ENCODE measurements at regions not wholly inside any gene's neighbourhood (a gene's known extent, or its start where the extent isn't known, plus 50 kb on each side); places are given as distances from the start of the nearest gene placed in this dataset.

DNA sequence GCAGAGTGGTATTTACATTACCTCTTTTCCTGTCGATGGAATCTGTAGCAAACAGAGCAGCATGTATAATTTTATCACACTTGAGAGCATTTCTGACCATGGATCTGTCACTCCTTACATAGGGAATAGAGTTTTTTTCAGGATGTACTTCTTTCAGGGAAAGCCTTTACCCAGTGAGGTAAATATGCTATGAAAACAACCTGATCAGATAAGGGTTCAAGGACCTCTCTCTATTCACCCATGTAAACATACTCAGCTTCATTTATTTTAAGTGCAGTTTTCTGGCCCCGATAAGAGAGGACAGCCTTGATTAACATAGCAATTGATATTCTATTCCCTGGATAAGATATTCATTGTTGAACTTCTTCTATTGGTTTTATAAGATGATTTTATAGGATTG, 87.3 kb upstream of the ESX1 start:
- ChIA-PET POLR2A (no interaction called here), CTCF (interaction anchor here (0.8 to 5.7 kb wide), 5 partner anchors 9 to 146 kb away, joined by 3 to 70 read pairs (median 4); no protein-coding TSS in a partner anchor)
- Histone ChIP-seq H3K27ac (no peak overlapping the region), H3K4me2 (no peak overlapping the region), H3K9me3 (no peaks in the 10 kb centered on the region), H3K4me3 (no peak overlapping the region), H3K4me1 (no peaks in the 10 kb centered on the region)
- no peak for ATAC-seq
- FAIRE-seq, result no peak
- 40% methylated on average over 2 of the region's 2 CpGs for WGBS (ENCODE audit: missing lambda C conversion rate)
- DNase-seq (ENCODE audit: low read depth in 1 of 2, low spot score in 1 of 2), result no peak
- TF ChIP-seq PHF8 (IDR thresholded peaks at IDR 0.05; ENCODE audit: borderline replicate concordance, low read depth) (no peak), ZFP36 (IDR thresholded peaks at IDR 0.05; ENCODE audit: borderline replicate concordance, partially characterized antibody) (no peak), FOXS1 (CRISPR knock-in tag; IDR thresholded peaks at IDR 0.05) (no peak), GATA3 (IDR thresholded peaks at IDR 0.05; ENCODE audit: borderline replicate concordance) (no peak), CBX8 (IDR thresholded peaks at IDR 0.05) (no peak), HOXA7 (CRISPR knock-in tag; IDR thresholded peaks at IDR 0.05) (no peak), NFE2L2 (conservative IDR thresholded peaks at IDR 0.05; ENCODE audit: low read length) (no peak), FOSB (CRISPR knock-in tag; IDR thresholded peaks at IDR 0.05) (no peak), CHD2 (IDR thresholded peaks at IDR 0.05; ENCODE audit: low read length, partially characterized antibody) (no peak), KDM1A (IDR thresholded peaks at IDR 0.05; ENCODE audit: low read depth) (no peak), TP53 (CRISPR knock-in tag; IDR thresholded peaks at IDR 0.05) (no peak), BHLHE40 (IDR thresholded peaks at IDR 0.05; ENCODE audit: low read depth, low read length) (no peak), POLR2AphosphoS2 (conservative IDR thresholded peaks at IDR 0.05; ENCODE audit: low read length) (no peak), NR3C1 (IDR thresholded peaks at IDR 0.05) (no peak), FOSL2 (IDR thresholded peaks at IDR 0.05) (no peak), FOSL2 (CRISPR knock-in tag; IDR thresholded peaks at IDR 0.05) (no peak), RCOR1 (IDR thresholded peaks at IDR 0.05; ENCODE audit: low read depth, low read length) (no peak), JUNB (IDR thresholded peaks at IDR 0.05) (no peak), CBX2 (IDR thresholded peaks at IDR 0.05; ENCODE audit: borderline replicate concordance, low read depth) (no peak)
- TF ChIP-seq, protein P1, sequence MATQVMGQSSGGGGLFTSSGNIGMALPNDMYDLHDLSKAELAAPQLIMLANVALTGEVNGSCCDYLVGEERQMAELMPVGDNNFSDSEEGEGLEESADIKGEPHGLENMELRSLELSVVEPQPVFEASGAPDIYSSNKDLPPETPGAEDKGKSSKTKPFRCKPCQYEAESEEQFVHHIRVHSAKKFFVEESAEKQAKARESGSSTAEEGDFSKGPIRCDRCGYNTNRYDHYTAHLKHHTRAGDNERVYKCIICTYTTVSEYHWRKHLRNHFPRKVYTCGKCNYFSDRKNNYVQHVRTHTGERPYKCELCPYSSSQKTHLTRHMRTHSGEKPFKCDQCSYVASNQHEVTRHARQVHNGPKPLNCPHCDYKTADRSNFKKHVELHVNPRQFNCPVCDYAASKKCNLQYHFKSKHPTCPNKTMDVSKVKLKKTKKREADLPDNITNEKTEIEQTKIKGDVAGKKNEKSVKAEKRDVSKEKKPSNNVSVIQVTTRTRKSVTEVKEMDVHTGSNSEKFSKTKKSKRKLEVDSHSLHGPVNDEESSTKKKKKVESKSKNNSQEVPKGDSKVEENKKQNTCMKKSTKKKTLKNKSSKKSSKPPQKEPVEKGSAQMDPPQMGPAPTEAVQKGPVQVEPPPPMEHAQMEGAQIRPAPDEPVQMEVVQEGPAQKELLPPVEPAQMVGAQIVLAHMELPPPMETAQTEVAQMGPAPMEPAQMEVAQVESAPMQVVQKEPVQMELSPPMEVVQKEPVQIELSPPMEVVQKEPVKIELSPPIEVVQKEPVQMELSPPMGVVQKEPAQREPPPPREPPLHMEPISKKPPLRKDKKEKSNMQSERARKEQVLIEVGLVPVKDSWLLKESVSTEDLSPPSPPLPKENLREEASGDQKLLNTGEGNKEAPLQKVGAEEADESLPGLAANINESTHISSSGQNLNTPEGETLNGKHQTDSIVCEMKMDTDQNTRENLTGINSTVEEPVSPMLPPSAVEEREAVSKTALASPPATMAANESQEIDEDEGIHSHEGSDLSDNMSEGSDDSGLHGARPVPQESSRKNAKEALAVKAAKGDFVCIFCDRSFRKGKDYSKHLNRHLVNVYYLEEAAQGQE (IDR thresholded peaks at IDR 0.05), result no peak

DNA sequence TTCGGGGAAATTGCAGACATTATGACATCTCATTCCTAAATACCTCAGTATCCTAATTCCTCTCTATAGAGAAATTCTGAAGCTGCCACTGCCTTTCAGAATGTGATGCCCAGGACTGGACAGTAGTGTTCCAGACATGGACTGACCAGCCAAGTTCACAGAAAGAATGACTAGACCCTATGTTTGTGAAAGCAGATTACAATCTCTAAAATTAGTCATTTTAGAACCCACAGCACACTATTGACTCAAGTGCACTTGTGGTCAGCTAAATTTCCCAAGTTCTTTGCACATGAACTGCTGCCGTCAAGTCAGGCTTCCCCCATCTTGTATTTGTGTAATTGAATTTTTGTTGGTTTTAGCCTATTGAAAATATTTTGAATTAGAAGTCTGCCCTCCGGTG, 81.0 kb upstream of the ESX1 start:
- no peak for TF ChIP-seq POLR2A (IDR thresholded peaks at IDR 0.05; ENCODE audit: low read length)
- 0 out of 2 replicates have a peak, but pooled peaks have one; percentile 9 for TF ChIP-seq FOSL2 (IDR thresholded peaks at IDR 0.05)
- TF ChIP-seq FOSL2 (CRISPR knock-in tag; IDR thresholded peaks at IDR 0.05), result peak; percentile 60
- TF ChIP-seq HDAC2 (IDR thresholded peaks at IDR 0.05), result no peak
- peak; percentile 79 for TF ChIP-seq GATA3 (IDR thresholded peaks at IDR 0.05; ENCODE audit: borderline replicate concordance)
- TF ChIP-seq ZFP36 (IDR thresholded peaks at IDR 0.05; ENCODE audit: borderline replicate concordance, partially characterized antibody), result no peak
- TF ChIP-seq, protein P2, sequence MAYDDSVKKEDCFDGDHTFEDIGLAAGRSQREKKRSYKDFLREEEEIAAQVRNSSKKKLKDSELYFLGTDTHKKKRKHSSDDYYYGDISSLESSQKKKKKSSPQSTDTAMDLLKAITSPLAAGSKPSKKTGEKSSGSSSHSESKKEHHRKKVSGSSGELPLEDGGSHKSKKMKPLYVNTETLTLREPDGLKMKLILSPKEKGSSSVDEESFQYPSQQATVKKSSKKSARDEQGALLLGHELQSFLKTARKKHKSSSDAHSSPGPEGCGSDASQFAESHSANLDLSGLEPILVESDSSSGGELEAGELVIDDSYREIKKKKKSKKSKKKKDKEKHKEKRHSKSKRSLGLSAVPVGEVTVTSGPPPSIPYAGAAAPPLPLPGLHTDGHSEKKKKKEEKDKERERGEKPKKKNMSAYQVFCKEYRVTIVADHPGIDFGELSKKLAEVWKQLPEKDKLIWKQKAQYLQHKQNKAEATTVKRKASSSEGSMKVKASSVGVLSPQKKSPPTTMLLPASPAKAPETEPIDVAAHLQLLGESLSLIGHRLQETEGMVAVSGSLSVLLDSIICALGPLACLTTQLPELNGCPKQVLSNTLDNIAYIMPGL (CRISPR knock-in tag; IDR thresholded peaks at IDR 0.05; ENCODE audit: borderline replicate concordance), result no peak
- Histone ChIP-seq H3K27ac (no peak overlapping the region), H3K4me2 (0 out of 3 replicates have a peak overlapping the region, but pooled peaks have one; percentile 19), H3K4me1 (peaks cover 9% of the 10 kb centered on the region; the same call in 1 of the 3 replicates), H3K4me3 (no peak overlapping the region), H3K9me3 (no peaks in the 10 kb centered on the region)
- WGBS (ENCODE audit: missing lambda C conversion rate), result 7% methylated on average over 3 of the region's 3 CpGs
- POLR2A ChIA-PET, result interaction anchor here (0.7 kb wide), 1 partner anchor 15 kb away, joined by 3 read pairs; no protein-coding TSS in a partner anchor
- FAIRE-seq (peak; percentile 94), ATAC-seq (peak; percentile 50 to 82; a peak in 5 of 6 replicates), DNase-seq (ENCODE audit: low read depth in 1 of 2, low spot score in 1 of 2) (peak in 1 of 2 experiments; percentile 38)
- CTCF ChIA-PET, result interaction anchor here (0.7 to 4.8 kb wide), 4 partner anchors 9 to 34 kb away, joined by 3 to 23 read pairs (median 4); no protein-coding TSS in a partner anchor

Data from A549 (cell line).